WTC11 (cell line): ENCODE measurements at regions not wholly inside any gene's neighbourhood (a gene's known extent, or its start where the extent isn't known, plus 50 kb on each side); places are given as distances from the start of the nearest gene placed in this dataset.

ENCODE experiments used
- ATAC-seq: fragments of 200-7000 bp; cut with Tn5 transposase; 2 replicates; pipeline ENCODE4 v1.10.0; 2021; ENCODE audit warnings: mild to moderate bottlenecking, moderate library complexity
- CTCF ChIA-PET: fragments of 300-600 bp; sonication (Branson Sonifier 250); formaldehyde crosslinking; loops from one replicate; lab custom pipeline; 2021; ENCODE audit warnings: antibody characterized with exemption; lab: Charles Lee
- POLR2A ChIA-PET: fragments of 350-600 bp; sonication (Branson Sonifier 250); formaldehyde crosslinking; loops from one replicate; lab custom pipeline; 2021; ENCODE audit warnings: antibody characterized with exemption; lab: Charles Lee
- DNase-seq: peaks from one replicate; pipeline ENCODE4 v3.0.0; 2021; ENCODE audit warnings: low spot score
- H3K27ac Mint-ChIP-seq: 2 replicates; pipeline ENCODE4 v1.8.0; 2021; ENCODE audit warnings: mixed read lengths
- H3K27me3 Mint-ChIP-seq: 2 replicates; pipeline ENCODE4 v1.8.0; 2021; ENCODE audit warnings: low read depth, mild to moderate bottlenecking, moderate library complexity, mixed read lengths
- H3K36me3 Mint-ChIP-seq: 2 replicates; pipeline ENCODE4 v1.8.0; 2021; ENCODE audit warnings: mixed read lengths
- H3K4me1 Mint-ChIP-seq: 2 replicates; pipeline ENCODE4 v1.8.0; 2022; ENCODE audit warnings: mixed read lengths
- H3K4me3 Mint-ChIP-seq: 2 replicates; pipeline ENCODE4 v1.8.0; 2021; ENCODE audit warnings: mild to moderate bottlenecking, moderate library complexity, mixed read lengths
- H3K9me3 Mint-ChIP-seq: 2 replicates; pipeline ENCODE4 v1.8.0; 2021; ENCODE audit warnings: mixed read lengths
- AFF4 ChIP-seq: sonication (generic); formaldehyde crosslinking; IDR thresholded peaks from 2 replicates; pipeline ENCODE4 v1.8.1; 2023; ENCODE audit warnings: mild to moderate bottlenecking, missing genetic modification reagents, borderline replicate concordance
- ARID4B ChIP-seq: sonication (generic); formaldehyde crosslinking; IDR thresholded peaks from 2 replicates; pipeline ENCODE4 v1.8.0; 2023; ENCODE audit warnings: missing genetic modification reagents, mild to moderate bottlenecking, borderline replicate concordance
- ELF4 ChIP-seq: sonication (generic); formaldehyde crosslinking; IDR thresholded peaks from 2 replicates; pipeline ENCODE4 v1.8.1; 2022; ENCODE audit warnings: low read depth, mild to moderate bottlenecking, moderate library complexity, missing genetic modification reagents
- EMX1 ChIP-seq: fragments of 250-450 bp; sonication (Bioruptor Pico); IDR thresholded peaks from 2 replicates; pipeline ENCODE4 v1.8.0; 2021; ENCODE audit warnings: mild to moderate bottlenecking
- FOXP4 ChIP-seq: sonication (generic); formaldehyde crosslinking; IDR thresholded peaks from 2 replicates; pipeline ENCODE4 v1.8.0; 2022; ENCODE audit warnings: mild to moderate bottlenecking, missing genetic modification reagents
- GRHL2 ChIP-seq: fragments of 250-450 bp; sonication (Bioruptor Pico); IDR thresholded peaks from 2 replicates; pipeline ENCODE4 v1.8.0; 2022; ENCODE audit warnings: mild to moderate bottlenecking, moderate library complexity; ENCODE audit not compliant: insufficient replicate concordance, severe bottlenecking
- HMGA2 ChIP-seq: fragments of 250-450 bp; sonication (Bioruptor Pico); IDR thresholded peaks from 2 replicates; pipeline ENCODE4 v1.4.0; 2021; ENCODE audit warnings: mild to moderate bottlenecking, moderate library complexity
- JUN ChIP-seq: sonication (generic); formaldehyde crosslinking; IDR thresholded peaks from 2 replicates; pipeline ENCODE4 v1.8.0; 2023; ENCODE audit warnings: mild to moderate bottlenecking, missing genetic modification reagents
- MAX ChIP-seq: sonication (generic); formaldehyde crosslinking; IDR thresholded peaks from 2 replicates; pipeline ENCODE4 v1.8.0; 2022; ENCODE audit warnings: mild to moderate bottlenecking, missing genetic modification reagents
- NFATC4 ChIP-seq: fragments of 250-450 bp; sonication (Bioruptor Pico); IDR thresholded peaks from 2 replicates; pipeline ENCODE4 v1.9.0; 2021; ENCODE audit warnings: mild to moderate bottlenecking
- PREB ChIP-seq: sonication (generic); formaldehyde crosslinking; IDR thresholded peaks from 2 replicates; pipeline ENCODE4 v1.8.1; 2022; ENCODE audit warnings: mild to moderate bottlenecking, missing genetic modification reagents, moderate library complexity, borderline replicate concordance
- RORB ChIP-seq: fragments of 250-450 bp; sonication (Bioruptor Pico); IDR thresholded peaks from 2 replicates; pipeline ENCODE4 v1.9.0; 2021; ENCODE audit warnings: mild to moderate bottlenecking
- STAT6 ChIP-seq: sonication (generic); formaldehyde crosslinking; conservative IDR thresholded peaks from 2 replicates; pipeline ENCODE4 v1.8.1; 2023; ENCODE audit warnings: mild to moderate bottlenecking, low read depth, missing genetic modification reagents, moderate library complexity
- USF1 ChIP-seq: sonication (generic); formaldehyde crosslinking; IDR thresholded peaks from 2 replicates; pipeline ENCODE4 v1.8.0; 2022; ENCODE audit warnings: mild to moderate bottlenecking, missing genetic modification reagents
- ZBTB43 ChIP-seq: sonication (generic); formaldehyde crosslinking; IDR thresholded peaks from 2 replicates; pipeline ENCODE4 v1.8.1; 2023; ENCODE audit warnings: mild to moderate bottlenecking, missing genetic modification reagents
- ZNF121 ChIP-seq: sonication (generic); formaldehyde crosslinking; IDR thresholded peaks from 2 replicates; pipeline ENCODE4 v1.8.0; 2023; ENCODE audit warnings: missing genetic modification reagents
- ZNF138 ChIP-seq: sonication (generic); formaldehyde crosslinking; conservative IDR thresholded peaks from 2 replicates; pipeline ENCODE4 v1.8.1; 2022; ENCODE audit warnings: mild to moderate bottlenecking, moderate library complexity, missing genetic modification reagents
- ZNF263 ChIP-seq: sonication (generic); formaldehyde crosslinking; IDR thresholded peaks from 2 replicates; pipeline ENCODE4 v1.8.1; 2022; ENCODE audit warnings: low read depth, mild to moderate bottlenecking, moderate library complexity, missing genetic modification reagents
- ZNF317 ChIP-seq: sonication (generic); formaldehyde crosslinking; IDR thresholded peaks from 2 replicates; pipeline ENCODE4 v1.8.1; 2023; ENCODE audit warnings: low read depth, mild to moderate bottlenecking, moderate library complexity, missing genetic modification reagents, borderline replicate concordance
- ZNF671 ChIP-seq: fragments of 250-450 bp; sonication (Bioruptor Pico); IDR thresholded peaks from 2 replicates; pipeline ENCODE4 v1.8.0; 2021; ENCODE audit warnings: mild to moderate bottlenecking
- TF ChIP-seq, protein P1 (sequence below): sonication (generic); formaldehyde crosslinking; conservative IDR thresholded peaks from 2 replicates; pipeline ENCODE4 v1.8.1; 2022; ENCODE audit warnings: mild to moderate bottlenecking, missing genetic modification reagents

DNA sequence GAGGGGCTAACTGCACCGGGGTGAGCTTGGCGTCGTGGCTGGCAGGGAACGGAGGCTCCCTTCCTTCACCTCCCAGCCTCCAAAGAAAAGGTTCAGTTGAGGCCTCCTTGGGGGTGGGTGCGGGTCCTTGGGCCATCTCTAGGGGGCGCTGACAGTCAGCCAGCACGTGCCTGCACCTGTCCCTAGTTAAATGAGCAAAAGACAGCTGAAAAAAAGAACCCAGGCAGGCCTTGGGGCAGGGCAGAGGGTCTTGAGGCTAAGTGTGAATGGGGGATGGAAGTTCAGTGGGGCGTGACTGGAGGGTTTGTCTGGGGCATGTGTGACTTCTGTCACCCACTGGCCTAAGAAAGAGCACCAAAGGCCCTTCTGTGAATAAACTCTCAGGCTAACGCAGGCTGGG is 56.4 kb downstream of the ZFP36L2 start:
- Mint-ChIP-seq H3K36me3 (peaks cover 13% of the 10 kb centered on the region), H3K4me1 (peaks cover 33% of the 10 kb centered on the region), H3K27me3 (peaks cover 6% of the 10 kb centered on the region), H3K4me3 (no peak overlapping the region), H3K27ac (no peak overlapping the region), H3K9me3 (peaks cover 11% of the 10 kb centered on the region)
- CTCF ChIA-PET = interaction anchor here (0.6 to 4.6 kb wide), 29 partner anchors 9 to 745 kb away, joined by 3 to 50 read pairs (median 7); partner anchors contain the start of gene ZFP36L2
- ATAC-seq (peak; percentile 43), DNase-seq (peak; percentile 77)
- POLR2A ChIA-PET = interaction anchor here (0.7 kb wide), 1 partner anchor 57 kb away, joined by 3 read pairs; the partner anchor contains the start of gene ZFP36L2
- TF ChIP-seq PREB (CRISPR knock-in tag) (no peak), HMGA2 (CRISPR knock-in tag) (no peak), ZNF263 (CRISPR knock-in tag) (no peak), NFATC4 (CRISPR knock-in tag) (no peak), STAT6 (CRISPR knock-in tag) (no peak), ARID4B (CRISPR knock-in tag) (0 out of 2 replicates have a peak, but pooled peaks have one; percentile 58), RORB (CRISPR knock-in tag) (no peak), ZNF317 (no peak), ZNF671 (CRISPR knock-in tag) (no peak), ZNF138 (CRISPR knock-in tag) (no peak), GRHL2 (CRISPR knock-in tag) (no peak), AFF4 (no peak), ZBTB43 (no peak), ZNF121 (CRISPR knock-in tag) (no peak), EMX1 (CRISPR knock-in tag) (no peak), ELF4 (CRISPR knock-in tag) (no peak), USF1 (CRISPR knock-in tag) (peak; percentile 74; the same call in 1 of the 2 replicates), JUN (CRISPR knock-in tag) (no peak), FOXP4 (CRISPR knock-in tag) (no peak), MAX (CRISPR knock-in tag) (peak; percentile 95)
- TF ChIP-seq, protein P1, sequence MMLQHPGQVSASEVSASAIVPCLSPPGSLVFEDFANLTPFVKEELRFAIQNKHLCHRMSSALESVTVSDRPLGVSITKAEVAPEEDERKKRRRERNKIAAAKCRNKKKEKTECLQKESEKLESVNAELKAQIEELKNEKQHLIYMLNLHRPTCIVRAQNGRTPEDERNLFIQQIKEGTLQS (CRISPR knock-in tag) = no peak
